GM12892 (cell line): ENCODE measurements at regions not wholly inside any gene's neighbourhood (a gene's known extent, or its start where the extent isn't known, plus 50 kb on each side); places are given as distances from the start of the nearest gene placed in this dataset.
A peak's percentile ranks its signal among the peaks of the same experiment; 100 is the strongest.

ENCODE experiments used
- DNase-seq: peaks from one replicate; pipeline ENCODE4 v3.0.0; 2011; ENCODE audit not compliant: insufficient read length
- FAIRE-seq: peaks from 2 replicates; lab custom pipeline; 2011; peaks lifted over from hg19 to GRCh38; lab: Jason Lieb, UNC
- POLR2A ChIP-seq: IDR thresholded peaks from 2 replicates; pipeline ENCODE4 v1.6.1; 2011; ENCODE audit warnings: low read depth, low read length, control low read depth
- POLR2AphosphoS5 ChIP-seq: IDR thresholded peaks from 2 replicates; pipeline ENCODE4 v1.6.1; 2011; ENCODE audit warnings: low read depth, low read length, control low read depth
- TAF1 ChIP-seq: IDR thresholded peaks from 2 replicates; pipeline ENCODE4 v1.6.1; 2011; ENCODE audit warnings: low read depth, mild to moderate bottlenecking, control low read depth, low read length, borderline replicate concordance

DNA sequence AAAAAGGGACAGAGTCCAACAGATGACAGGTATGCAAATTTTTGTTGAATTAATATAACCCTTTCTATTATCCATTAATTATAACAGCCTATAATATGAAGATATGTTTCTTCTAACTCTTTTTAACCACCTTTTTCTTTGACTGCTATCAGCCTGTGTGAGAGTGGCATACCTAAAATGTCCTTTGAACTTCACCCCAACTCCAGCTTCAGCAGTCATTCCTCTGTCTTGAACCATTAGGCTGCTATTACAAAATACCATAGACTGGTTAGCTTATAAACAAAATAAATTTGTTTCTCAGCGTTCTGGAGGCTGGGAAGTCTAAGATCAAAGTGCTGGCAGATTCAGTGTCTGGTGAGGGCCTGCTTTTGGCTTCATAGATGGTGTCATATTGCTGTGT, 564.6 kb upstream of the FAT3 start:
- no peak for FAIRE-seq
- DNase-seq = no peak
- TF ChIP-seq POLR2AphosphoS5 (no peak), TAF1 (no peak), POLR2A (no peak)

DNA sequence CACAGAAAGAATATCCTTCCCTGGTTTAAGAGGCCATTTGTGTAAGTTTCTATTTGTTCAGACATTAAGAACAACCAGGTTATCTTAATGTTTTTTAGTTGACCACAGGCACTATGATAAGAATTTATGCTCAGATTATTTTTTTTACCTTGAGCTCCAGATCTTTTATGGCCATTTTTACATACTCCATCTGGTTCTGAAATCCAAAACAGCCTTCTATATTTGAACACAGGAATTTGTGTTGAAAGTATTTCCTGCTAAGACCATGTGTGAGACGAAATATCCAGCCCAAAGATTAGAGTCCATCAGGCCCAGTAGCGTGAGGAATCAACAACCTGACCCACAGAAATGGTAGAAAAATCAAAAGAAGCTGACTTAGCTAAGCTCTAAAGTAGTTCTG, 569.9 kb upstream of the FAT3 start:
- no peak for FAIRE-seq
- no peak for TF ChIP-seq POLR2AphosphoS5
- TF ChIP-seq TAF1 = no peak
- TF ChIP-seq POLR2A = no peak
- DNase-seq = no peak

DNA sequence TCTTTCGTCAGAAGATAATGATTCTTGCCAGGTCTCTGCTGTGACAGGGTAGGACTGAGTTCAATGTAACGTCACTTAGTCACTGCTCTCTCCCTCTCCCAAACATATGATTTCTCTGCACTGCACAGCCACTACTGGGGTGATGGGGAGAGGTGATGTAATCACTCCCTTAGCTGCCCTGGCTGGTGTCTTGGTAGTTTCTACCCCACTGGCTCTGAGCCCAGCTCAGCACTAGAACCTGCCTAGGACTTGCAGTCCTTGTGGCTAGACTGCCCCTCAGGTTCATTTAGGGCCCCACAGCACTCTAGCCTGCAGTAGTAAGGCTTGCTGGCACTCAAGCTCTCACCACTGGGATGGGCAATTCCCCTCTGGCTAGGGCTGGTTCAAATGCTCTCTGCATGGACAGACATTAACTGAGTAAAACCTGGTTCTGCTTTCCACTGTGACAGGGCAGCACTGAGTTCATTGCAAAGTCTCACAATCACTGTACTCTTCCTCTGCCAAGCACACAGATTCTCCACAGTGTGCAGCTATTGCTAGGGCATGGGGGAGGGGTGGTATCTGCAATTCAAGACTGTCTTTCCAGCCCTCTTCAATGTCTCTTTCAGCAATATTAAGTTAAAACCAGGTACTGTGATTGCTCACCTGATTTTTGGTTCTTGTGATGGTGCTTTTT, 571.4 kb upstream of the FAT3 start:
- FAIRE-seq (no peak), DNase-seq (no peak)
- TF ChIP-seq TAF1 (no peak), POLR2AphosphoS5 (no peak), POLR2A (no peak)

DNA sequence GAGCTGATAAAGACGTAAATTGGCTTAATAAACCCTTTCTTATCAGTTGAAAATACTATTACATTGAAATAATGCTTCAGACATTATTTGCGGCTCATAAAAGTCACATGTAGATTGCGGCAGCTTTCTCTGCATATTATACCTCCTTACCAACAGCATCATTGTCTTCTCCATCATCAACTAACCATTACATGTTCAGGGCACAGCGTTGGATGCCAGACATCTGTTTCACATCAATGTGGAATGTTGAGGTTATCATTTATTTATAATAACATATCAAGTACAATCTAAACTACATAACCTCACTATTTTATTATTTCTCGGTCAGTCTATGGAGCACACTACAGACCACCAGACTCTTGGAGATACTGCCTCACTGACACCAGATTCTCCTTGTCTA, 573.8 kb upstream of the FAT3 start:
- no peak for FAIRE-seq
- no peak for DNase-seq
- no peak for TF ChIP-seq POLR2A
- TF ChIP-seq TAF1 = no peak
- TF ChIP-seq POLR2AphosphoS5 = no peak

DNA sequence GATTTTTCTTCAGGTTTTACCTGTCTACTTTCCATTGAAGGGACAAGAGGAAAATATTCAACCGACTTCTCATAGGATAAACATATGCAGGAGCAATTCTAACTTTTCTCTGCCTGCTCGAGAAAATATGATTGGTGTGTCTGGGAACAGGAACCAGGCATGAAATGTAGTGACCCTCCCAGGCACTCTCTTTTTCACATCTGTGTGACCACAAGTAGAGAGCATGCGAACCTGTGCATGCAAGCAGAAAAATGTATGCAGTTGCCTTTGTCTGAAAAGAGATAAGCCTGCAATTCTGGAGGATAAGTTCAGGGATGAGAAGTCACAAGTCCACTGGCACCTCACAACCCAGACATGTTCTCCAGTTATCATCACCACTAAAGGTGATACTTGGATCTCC, 583.5 kb upstream of the FAT3 start:
- FAIRE-seq = no peak
- DNase-seq = no peak
- no peak for TF ChIP-seq POLR2AphosphoS5
- no peak for TF ChIP-seq TAF1
- no peak for TF ChIP-seq POLR2A

DNA sequence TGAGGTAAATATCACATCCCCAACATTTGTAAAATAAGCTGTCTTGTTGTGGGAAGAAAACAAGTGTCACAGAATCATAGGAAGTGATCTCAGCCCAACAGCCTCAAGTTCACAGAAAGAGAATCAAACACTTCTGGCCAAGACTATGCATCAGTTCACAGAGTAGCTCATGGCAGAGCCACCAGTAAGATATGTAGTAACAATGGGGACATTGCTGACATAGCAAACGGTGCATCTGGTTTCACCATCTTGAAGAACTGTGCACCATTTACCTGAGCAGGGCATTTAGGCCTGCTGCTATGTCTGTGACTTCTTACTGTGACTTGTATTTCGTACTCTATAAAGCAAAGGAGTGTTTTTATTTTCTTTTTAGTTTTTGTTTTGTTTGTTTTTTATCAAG, 585.3 kb upstream of the FAT3 start:
- FAIRE-seq (peak; percentile 30), DNase-seq (no peak)
- TF ChIP-seq POLR2AphosphoS5 (no peak), POLR2A (no peak), TAF1 (no peak)

DNA sequence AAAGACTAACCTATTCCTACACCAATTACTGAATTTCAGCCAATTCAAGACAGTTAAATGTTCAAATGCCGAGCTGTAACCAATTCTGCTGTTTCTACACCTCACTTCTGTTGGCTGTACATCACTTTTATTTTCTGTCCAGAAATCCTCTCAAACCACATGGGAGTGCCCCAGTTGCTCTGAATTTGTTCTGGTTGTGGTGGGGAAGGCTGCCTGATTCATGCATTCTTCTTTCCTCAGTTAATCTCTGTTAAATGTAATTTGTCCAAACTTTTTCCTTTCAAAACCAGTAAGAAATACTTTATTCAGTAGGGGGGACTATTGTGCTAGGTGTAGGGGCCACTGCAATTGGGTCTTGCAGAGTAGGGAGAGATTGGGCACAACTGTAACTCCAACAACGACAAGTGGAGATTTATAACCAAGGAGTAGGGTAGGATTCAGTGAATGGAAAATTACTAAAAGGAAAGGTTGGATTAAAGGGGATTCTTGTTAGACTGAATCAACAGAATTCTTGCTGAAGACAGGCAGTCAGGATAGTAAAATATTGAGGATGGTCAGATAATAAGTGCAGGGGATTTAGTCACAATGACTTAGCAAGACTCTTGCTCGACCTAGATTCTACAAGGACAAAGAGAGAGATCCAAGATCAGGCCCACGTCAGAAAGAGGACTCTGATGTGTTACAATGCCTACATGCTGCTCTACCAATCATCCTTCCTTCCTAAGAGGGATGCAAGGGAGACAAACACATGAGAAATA, 593.5 kb upstream of the FAT3 start:
- DNase-seq (no peak), FAIRE-seq (no peak)
- TF ChIP-seq POLR2A (no peak), TAF1 (no peak), POLR2AphosphoS5 (no peak)

DNA sequence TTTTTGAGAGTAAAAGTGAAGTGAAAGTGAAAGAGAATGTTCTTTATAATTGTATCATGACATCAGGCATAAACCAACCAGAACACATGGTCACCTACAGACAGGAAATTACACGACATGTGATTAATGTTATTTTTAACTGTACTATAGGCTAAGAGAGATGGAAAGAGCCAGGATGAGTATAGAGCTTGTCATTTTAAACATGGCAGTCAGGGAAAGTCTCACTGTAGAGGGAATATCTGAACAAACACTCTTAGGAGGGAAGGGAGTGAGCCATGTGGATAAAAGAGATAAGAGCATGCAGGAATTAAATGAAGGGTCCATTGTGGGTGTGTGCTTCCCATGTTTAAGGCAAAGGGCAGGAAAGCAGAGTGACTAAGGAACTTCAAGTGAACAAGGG, 599.1 kb upstream of the FAT3 start:
- DNase-seq (no peak), FAIRE-seq (no peak)
- no peak for TF ChIP-seq POLR2AphosphoS5
- no peak for TF ChIP-seq TAF1
- no peak for TF ChIP-seq POLR2A

DNA sequence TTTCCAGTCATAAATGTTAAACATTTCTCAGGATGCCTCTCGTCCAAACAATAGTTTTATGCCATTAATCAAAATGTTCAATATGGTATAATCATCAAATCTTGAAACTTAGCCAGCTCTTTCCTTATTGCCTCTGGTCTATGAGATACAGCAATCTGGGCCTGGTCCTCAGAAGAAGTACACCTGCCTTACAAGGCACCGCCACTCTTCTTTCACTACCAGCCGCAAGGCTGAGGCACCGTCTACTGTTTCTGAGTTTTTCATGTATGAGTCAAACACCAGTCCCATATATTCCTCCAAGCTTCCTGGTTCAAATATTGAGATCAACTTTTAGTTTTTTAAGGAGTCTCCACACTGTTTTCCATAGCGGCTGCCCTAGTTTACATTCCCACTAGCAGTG, 600.6 kb upstream of the FAT3 start:
- TF ChIP-seq TAF1 (no peak), POLR2AphosphoS5 (no peak), POLR2A (no peak)
- no peak for DNase-seq
- no peak for FAIRE-seq

DNA sequence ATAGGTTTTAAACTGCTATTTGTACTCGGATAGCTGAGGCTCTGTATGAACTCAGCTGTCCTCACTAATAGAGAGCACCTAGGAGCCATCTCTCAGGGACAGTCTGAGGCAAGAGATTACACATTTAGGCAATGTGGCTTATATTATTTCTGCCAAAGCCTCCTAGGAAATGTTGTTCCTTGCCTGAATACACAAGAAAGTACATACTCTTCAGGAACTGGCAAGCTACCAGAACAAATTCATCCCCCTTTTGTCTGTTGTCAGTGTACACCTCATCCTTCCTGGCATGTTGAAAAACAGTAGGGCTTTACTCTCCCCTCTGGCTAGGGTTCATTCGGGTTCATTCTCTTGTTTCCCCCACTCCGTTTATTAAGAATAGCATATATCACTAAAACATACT, 615.9 kb upstream of the FAT3 start:
- DNase-seq = no peak
- FAIRE-seq = no peak
- TF ChIP-seq POLR2A (no peak), POLR2AphosphoS5 (no peak), TAF1 (no peak)

DNA sequence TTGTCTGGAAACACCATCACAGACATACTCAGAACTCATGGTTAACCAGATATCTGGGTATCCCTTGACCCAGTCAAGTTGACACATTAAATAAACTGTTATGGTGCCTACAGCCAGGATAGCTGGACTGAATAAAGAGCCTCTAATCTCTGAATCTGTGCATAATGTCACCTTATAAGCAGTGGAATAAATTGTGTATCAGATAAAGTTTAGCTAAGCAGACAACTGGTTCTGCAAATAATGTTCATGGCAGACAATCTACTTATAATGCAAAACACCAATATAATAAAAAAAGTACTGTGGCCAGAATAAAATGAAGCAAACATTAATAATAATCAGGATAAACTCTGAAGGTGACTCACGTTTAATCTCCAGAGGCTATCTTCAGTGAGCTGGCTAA, 628.5 kb upstream of the FAT3 start:
- FAIRE-seq (no peak), DNase-seq (no peak)
- TF ChIP-seq TAF1 (no peak), POLR2AphosphoS5 (no peak), POLR2A (no peak)

DNA sequence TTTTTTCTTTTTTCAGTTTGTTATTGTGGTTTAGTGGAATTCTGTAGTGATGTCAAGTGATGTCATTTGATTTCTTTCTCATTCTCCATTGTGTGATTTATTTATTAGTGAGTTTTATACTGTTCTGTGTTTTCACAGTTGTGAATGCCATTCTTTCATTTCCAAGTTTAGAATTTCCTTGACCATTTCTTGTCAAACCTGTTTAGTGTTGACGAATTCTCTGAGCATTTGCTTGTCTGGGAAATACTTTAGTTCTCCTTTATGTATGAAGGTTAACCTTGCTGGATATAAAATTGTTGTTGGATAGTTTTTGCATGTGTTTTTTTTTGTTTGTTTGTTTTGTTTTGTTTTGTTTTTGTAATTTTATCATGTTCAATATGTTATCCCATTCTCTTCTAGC, 633.6 kb upstream of the FAT3 start:
- FAIRE-seq = no peak
- DNase-seq = no peak
- no peak for TF ChIP-seq TAF1

DNA sequence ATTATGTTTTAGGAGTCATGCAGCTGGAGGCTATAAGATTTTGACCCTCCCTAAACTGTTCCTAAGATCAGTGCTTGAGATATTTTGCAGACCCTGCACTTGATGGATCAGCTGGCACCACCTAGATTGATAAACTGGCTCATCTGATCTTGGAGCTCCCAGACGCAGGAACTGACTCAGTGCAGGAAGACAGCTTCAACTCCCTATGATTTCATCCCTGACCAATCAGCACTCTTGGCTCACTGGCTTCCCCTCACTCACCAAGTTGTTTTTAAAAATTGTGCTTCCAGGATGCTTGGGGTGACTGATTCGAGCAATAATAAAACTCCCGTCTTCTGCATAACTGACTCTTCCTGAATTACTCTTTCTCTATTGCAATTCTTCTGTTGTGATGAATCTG, 637.5 kb upstream of the FAT3 start:
- FAIRE-seq = no peak
- no peak for DNase-seq
- TF ChIP-seq POLR2AphosphoS5 = no peak
- TF ChIP-seq TAF1 = no peak
- no peak for TF ChIP-seq POLR2A
